ENCODE measurements at regions not wholly inside any gene's neighbourhood (a gene's known extent, or its start where the extent isn't known, plus 50 kb on each side); places are given as distances from the start of the nearest gene placed in this dataset.
"Not testable (repeated sequence)": the region's sequence is repeated elsewhere in the genome, so short reads cannot be mapped to it uniquely, and the experiment has no call there.

DNA sequence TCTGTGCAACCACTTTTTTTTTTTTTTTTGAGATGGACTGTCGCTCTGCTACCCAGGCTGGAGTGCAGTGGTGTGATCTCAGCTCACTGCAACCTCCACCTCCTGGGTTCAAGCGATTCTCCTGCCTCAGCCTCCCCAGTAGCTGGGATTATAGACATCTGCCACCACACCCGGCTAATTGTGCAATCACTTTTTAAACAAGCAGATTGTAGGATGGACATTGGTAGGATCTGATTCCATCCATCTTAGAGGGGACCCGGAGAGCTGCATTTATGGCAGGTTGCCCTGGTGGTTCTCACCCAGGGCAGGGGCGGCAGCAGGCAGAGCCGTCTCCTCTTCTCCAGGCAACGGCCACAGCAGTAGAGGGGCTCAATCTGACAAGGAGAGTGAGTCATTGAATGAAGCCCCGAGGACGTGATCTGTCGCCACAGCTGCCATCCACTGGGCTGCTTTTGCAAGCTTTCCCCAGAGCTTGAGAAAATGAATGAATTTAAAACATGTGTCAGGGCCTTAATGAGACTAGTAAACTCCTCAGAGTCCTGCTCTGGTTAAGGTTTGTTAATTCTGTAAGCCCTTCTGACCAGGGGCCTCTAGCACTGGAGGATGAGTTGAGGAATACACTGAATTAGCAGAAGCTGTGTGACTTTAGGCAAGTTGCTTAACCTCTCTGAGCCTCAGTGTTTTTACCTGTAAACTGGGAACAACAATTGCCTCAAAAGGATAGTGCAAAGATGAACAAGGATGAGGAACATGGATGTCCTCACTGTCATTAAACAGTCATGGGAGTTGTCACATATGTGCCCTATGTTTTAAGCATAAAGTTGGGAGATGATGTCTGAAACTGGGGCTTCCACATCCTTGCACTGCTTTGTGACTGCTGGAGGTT is 129.1 kb downstream of the ASB7 start:
- H3K9ac ChIP-seq (ENCODE audit: low read length) = peak overlapping the region; percentile 74
- peak; percentile 63 for DNase-seq (ENCODE audit: low read depth)
- no peaks in the 10 kb centered on the region for H3K36me3 ChIP-seq (ENCODE audit: control insufficient read depth, insufficient read depth, low read length, severe bottlenecking)
- peaks cover 31% of the 10 kb centered on the region for H3K4me1 ChIP-seq (ENCODE audit: control insufficient read depth, insufficient read depth, low read length)
- H3K4me3 ChIP-seq (ENCODE audit: low read length) = no peak overlapping the region
- no peaks in the 10 kb centered on the region for H3K9me3 ChIP-seq (ENCODE audit: control insufficient read depth, low read length)
- no peaks in the 10 kb centered on the region for H3K27me3 ChIP-seq (replicated peaks; ENCODE audit: control insufficient read depth, insufficient read depth, low read length)

DNA sequence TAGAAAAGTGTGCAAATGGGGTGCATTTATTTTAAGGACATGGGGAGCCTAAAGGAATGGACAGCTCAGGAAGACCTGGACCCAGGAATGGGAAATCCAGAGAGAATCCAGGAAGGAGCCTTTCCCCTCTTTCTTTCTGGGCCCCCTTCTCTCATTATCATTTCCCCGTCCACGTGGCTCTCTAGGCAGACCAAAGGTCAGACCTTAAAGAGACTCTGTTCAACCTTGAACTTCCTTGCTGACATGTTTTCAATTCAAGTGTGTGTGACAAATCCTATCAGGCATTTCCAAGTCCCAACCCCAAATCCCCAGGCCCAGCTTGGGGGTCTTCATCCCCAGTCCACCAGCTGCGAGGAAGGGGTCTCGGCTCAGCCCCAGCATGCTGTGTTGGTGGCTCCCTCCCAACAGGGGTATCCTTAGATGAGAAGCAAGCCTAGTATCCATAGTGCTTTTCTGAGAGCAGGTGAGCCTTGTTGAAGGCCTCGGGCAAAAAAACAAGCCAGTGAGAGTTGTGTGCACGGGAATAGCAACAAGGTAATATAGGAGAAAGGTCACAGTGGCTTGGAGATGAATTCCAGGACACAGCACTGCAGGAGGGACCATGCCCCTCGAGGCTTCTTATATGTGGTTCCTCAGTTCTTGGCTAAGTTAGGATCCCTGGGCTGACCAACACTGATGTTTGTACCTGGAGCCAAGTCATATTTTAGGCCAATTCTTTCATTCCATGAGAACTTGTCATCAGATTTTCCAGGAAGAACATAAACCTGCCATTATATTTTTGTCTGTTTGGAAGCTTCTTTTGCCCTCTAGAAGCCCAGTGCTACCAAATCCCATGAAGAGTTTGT is 130.0 kb downstream of the ASB7 start:
- peaks cover 27% of the 10 kb centered on the region for H3K4me1 ChIP-seq (ENCODE audit: control insufficient read depth, insufficient read depth, low read length)
- peak overlapping the region; percentile 74 for H3K9ac ChIP-seq (ENCODE audit: low read length)
- H3K27me3 ChIP-seq (replicated peaks; ENCODE audit: control insufficient read depth, insufficient read depth, low read length) = no peaks in the 10 kb centered on the region
- no peaks in the 10 kb centered on the region for H3K9me3 ChIP-seq (ENCODE audit: control insufficient read depth, low read length)
- no peak overlapping the region for H3K4me3 ChIP-seq (ENCODE audit: low read length)
- DNase-seq (ENCODE audit: low read depth) = peak; percentile 35
- H3K36me3 ChIP-seq (ENCODE audit: control insufficient read depth, insufficient read depth, low read length, severe bottlenecking) = no peaks in the 10 kb centered on the region

DNA sequence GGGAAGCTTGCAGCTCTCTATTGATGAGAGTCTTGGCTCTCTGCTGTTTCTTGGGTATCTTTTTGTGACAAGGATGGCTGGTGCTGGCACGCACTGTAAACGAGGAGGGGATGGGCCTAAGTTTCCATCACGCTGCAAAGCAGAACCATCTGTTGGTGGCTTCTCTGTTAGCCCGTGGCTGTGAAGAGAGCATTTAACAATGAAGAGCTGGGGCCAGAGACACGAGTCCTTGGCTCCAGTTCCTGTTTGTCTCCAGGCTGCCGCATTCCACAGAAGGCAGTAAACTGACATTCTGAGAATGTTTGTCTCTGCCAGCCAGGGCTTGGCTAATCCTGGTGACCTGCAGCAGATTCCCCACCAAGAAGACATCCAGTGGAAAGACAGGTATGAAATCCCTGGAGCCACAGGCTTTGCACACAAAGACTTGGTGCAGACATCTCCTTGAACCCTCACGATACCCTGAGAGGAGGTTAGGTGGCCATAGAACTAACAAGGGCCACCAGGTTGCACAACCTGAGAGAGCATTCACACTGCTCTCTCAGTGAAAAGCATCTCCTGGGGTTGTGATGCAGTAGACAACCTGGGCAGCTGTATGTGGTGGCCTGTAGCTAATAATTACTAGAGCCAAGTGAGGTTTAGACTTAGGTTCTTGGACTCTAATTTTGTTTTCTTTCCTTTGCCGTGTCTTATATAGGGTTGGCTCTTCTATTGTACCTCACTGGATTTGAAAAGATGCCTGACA is 130.9 kb downstream of the ASB7 start:
- Histone ChIP-seq H3K9ac (ENCODE audit: low read length) (peak overlapping the region; percentile 74), H3K36me3 (ENCODE audit: control insufficient read depth, insufficient read depth, low read length, severe bottlenecking) (no peaks in the 10 kb centered on the region), H3K4me3 (ENCODE audit: low read length) (peak overlapping the region; percentile 28), H3K4me1 (ENCODE audit: control insufficient read depth, insufficient read depth, low read length) (peaks cover 27% of the 10 kb centered on the region), H3K27me3 (replicated peaks; ENCODE audit: control insufficient read depth, insufficient read depth, low read length) (no peaks in the 10 kb centered on the region), H3K9me3 (ENCODE audit: control insufficient read depth, low read length) (no peaks in the 10 kb centered on the region)
- peak; percentile 86 for DNase-seq (ENCODE audit: low read depth)

DNA sequence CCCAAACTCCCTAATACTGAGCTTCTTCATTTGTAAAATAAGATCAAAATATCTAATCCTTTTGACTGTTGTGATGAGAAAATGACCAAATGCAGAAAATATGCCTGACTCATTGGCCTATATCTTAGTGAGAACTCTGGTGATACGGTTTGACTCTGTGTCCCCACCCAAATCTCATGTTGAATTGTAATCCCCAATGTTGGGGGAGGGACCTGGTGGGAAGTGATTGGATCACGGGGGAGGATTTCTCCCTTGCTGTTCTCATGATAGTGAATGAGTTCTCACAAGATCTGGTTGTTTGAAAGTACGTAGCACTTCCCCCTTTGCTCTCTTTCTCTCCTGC is 131.4 kb downstream of the ASB7 start:
- H3K4me1 ChIP-seq (ENCODE audit: control insufficient read depth, insufficient read depth, low read length) = peaks cover 27% of the 10 kb centered on the region
- not testable (repeated sequence) for H3K9me3 ChIP-seq (ENCODE audit: control insufficient read depth, low read length); H3K36me3 ChIP-seq (ENCODE audit: control insufficient read depth, insufficient read depth, low read length, severe bottlenecking); H3K27me3 ChIP-seq (replicated peaks; ENCODE audit: control insufficient read depth, insufficient read depth, low read length)
- peak; percentile 57 for DNase-seq (ENCODE audit: low read depth)
- peak overlapping the region; percentile 74 for H3K9ac ChIP-seq (ENCODE audit: low read length)
- H3K4me3 ChIP-seq (ENCODE audit: low read length) = peak overlapping the region; percentile 28

DNA sequence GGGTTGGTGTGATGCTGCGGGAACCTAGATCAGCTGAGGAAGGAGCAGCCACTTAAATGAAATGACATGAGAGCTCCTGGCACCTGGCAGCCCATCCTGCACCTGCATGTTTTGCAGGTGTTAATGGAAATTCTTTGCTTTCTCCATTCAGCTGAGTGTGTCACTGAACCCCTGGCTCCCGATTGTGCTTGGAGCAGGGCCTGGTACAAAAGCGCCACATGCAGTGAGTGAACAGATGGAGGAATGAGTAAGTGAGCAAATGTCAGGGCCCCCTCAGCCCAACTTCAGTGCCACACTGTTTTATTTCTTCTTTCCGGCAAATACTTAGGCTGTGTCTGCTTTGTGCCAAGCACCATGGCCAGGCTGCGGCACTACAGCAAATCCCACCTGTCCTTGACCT is 132.2 kb downstream of the ASB7 start:
- H3K4me1 ChIP-seq (ENCODE audit: control insufficient read depth, insufficient read depth, low read length) = peaks cover 27% of the 10 kb centered on the region
- H3K9ac ChIP-seq (ENCODE audit: low read length) = no peak overlapping the region
- H3K4me3 ChIP-seq (ENCODE audit: low read length) = peak overlapping the region; percentile 20
- no peaks in the 10 kb centered on the region for H3K36me3 ChIP-seq (ENCODE audit: control insufficient read depth, insufficient read depth, low read length, severe bottlenecking)
- DNase-seq (ENCODE audit: low read depth) = no peak
- H3K27me3 ChIP-seq (replicated peaks; ENCODE audit: control insufficient read depth, insufficient read depth, low read length) = no peaks in the 10 kb centered on the region
- H3K9me3 ChIP-seq (ENCODE audit: control insufficient read depth, low read length) = no peaks in the 10 kb centered on the region

DNA sequence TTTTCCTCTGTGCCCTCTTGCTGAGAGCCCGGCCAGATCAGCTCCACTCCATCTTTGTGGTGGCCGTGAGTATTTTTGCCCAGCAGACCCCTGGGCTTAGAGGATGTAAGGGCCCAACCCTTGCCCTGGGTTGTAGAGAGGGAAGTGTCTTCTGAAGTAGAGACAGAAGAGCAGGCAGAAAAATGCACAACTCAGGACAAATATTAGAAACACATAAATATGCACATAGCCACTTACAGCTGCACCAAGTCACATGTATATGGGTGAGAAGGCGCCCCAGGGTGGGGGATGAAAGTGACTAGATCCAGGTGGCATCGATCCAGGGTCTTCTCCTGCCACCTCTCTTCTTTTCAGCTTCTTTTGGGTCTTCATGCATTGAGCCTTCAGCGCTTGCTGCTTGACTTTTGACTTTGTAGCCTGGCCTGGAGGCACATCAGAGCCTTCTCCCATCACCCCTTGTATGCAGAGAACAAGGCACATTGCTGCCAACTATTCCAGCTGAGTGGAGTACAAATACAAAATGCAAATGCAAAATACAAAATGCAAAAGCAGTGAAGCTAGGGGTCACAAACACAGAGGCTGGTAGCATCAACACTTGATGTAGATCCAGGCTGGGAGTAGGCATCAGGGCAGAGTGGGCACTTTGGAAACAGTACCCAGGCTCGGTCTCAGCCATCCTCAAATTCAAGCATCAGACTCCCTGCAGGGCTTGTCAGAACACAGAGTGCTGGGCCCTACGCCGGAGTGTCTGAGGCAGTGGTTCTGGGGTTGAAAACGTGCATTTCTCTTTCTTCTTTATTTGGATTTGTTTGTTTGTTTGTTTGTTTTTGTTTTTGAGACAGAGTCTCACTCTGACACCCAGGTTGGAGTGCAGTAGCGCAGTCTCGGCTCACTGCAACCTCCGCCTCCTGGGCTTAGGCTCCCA is 133.0 kb downstream of the ASB7 start:
- no peak overlapping the region for H3K9ac ChIP-seq (ENCODE audit: low read length)
- H3K27me3 ChIP-seq (replicated peaks; ENCODE audit: control insufficient read depth, insufficient read depth, low read length) = no peaks in the 10 kb centered on the region
- peaks cover 27% of the 10 kb centered on the region for H3K4me1 ChIP-seq (ENCODE audit: control insufficient read depth, insufficient read depth, low read length)
- no peaks in the 10 kb centered on the region for H3K9me3 ChIP-seq (ENCODE audit: control insufficient read depth, low read length)
- H3K4me3 ChIP-seq (ENCODE audit: low read length) = no peak overlapping the region
- no peaks in the 10 kb centered on the region for H3K36me3 ChIP-seq (ENCODE audit: control insufficient read depth, insufficient read depth, low read length, severe bottlenecking)
- no peak for DNase-seq (ENCODE audit: low read depth)

DNA sequence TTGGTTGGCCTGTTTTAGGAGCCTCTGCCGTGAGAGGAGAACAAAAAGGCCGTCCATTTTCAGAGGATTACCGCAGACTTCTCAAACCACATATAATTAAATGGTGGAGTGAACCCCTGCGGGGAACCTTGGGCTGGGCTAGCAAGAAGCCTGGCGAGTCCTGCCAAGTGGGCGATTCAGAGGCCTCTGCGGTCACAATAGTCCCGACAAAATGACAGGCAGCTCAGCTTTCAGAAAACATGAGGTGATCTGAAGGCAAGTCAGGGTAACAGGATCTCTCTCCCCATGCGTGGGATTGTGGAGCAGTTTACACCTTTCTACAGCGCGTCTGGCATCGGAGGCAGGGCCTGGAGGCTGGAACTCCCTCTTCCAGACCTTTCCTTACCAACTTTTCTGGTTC is 134.8 kb downstream of the ASB7 start:
- no peak for DNase-seq (ENCODE audit: low read depth)
- H3K27me3 ChIP-seq (replicated peaks; ENCODE audit: control insufficient read depth, insufficient read depth, low read length) = no peaks in the 10 kb centered on the region
- H3K9me3 ChIP-seq (ENCODE audit: control insufficient read depth, low read length) = no peaks in the 10 kb centered on the region
- peaks cover 16% of the 10 kb centered on the region for H3K4me1 ChIP-seq (ENCODE audit: control insufficient read depth, insufficient read depth, low read length)
- H3K9ac ChIP-seq (ENCODE audit: low read length) = no peak overlapping the region
- H3K4me3 ChIP-seq (ENCODE audit: low read length) = no peak overlapping the region
- H3K36me3 ChIP-seq (ENCODE audit: control insufficient read depth, insufficient read depth, low read length, severe bottlenecking) = no peaks in the 10 kb centered on the region

DNA sequence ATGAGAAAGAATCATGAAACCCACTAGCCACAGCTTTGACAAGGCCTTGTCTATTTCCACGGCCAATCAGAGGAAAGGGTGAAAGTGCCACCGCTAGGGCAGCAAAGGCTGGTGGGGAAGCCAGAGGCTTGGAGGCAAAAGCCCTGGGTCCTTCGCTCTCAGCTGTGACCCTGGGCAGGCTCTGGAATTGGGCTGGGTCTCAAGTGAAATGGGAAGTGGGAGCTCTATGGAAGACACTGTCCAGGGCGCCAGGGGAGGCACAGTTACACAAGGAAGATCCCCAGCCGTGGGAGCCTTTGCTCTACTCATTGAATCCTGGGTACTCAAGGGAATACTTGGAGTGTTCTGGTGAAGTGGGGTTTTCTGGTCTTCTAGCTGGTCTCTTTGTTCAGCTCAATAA is 136.2 kb downstream of the ASB7 start:
- Histone ChIP-seq H3K9me3 (ENCODE audit: control insufficient read depth, low read length) (no peaks in the 10 kb centered on the region), H3K4me1 (ENCODE audit: control insufficient read depth, insufficient read depth, low read length) (peaks cover 2% of the 10 kb centered on the region), H3K27me3 (replicated peaks; ENCODE audit: control insufficient read depth, insufficient read depth, low read length) (no peaks in the 10 kb centered on the region), H3K4me3 (ENCODE audit: low read length) (no peak overlapping the region), H3K36me3 (ENCODE audit: control insufficient read depth, insufficient read depth, low read length, severe bottlenecking) (no peaks in the 10 kb centered on the region), H3K9ac (ENCODE audit: low read length) (no peak overlapping the region)
- DNase-seq (ENCODE audit: low read depth) = no peak

DNA sequence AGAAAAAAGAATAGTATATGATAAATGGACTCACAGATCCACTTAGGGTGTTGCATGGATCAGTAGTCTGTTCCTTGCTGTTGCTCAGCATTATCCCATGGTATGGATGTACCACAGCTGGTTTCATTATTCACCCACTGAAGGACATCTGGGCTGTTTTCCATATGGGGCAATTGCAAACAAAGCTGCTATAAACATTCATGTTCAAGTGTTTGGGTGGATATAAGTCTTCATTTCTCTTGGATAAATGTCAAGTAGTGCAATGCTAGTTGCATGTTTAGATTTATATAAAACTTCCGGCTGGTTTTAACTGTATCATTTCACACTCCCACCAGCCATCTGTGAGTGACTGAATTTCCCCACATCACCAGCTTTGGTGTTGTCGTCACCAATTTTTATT is 137.7 kb downstream of the ASB7 start:
- Histone ChIP-seq H3K36me3 (ENCODE audit: control insufficient read depth, insufficient read depth, low read length, severe bottlenecking) (no peaks in the 10 kb centered on the region), H3K27me3 (replicated peaks; ENCODE audit: control insufficient read depth, insufficient read depth, low read length) (no peaks in the 10 kb centered on the region), H3K9ac (ENCODE audit: low read length) (no peak overlapping the region), H3K4me1 (ENCODE audit: control insufficient read depth, insufficient read depth, low read length) (no peaks in the 10 kb centered on the region), H3K9me3 (ENCODE audit: control insufficient read depth, low read length) (no peaks in the 10 kb centered on the region), H3K4me3 (ENCODE audit: low read length) (no peak overlapping the region)
- DNase-seq (ENCODE audit: low read depth) = peak; percentile 73

DNA sequence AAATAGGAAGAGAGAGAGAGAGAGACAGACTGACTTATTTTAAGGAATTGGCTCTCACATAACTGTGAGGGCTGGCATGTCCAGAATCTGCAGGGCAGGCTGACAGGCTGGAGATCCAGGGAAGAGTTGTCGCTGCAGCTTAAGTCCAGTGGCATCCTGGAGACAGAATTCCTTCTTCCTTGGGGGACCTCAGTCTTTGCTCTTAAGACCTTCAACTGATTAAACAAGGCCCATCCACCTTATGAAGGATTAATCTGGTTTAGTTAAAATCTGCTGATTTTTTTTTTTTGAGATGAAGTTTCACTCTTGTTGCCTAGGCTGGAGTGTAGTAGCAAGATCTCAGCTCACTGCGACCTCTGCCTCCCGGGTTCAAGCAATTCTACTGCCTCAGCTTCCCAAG is 128.0 kb upstream of the ALDH1A3 start:
- no peak overlapping the region for H3K9ac ChIP-seq (ENCODE audit: low read length)
- H3K4me1 ChIP-seq (ENCODE audit: control insufficient read depth, insufficient read depth, low read length) = peaks cover 5% of the 10 kb centered on the region
- DNase-seq (ENCODE audit: low read depth) = no peak
- H3K4me3 ChIP-seq (ENCODE audit: low read length) = peak overlapping the region; percentile 29
- peaks cover 13% of the 10 kb centered on the region for H3K9me3 ChIP-seq (ENCODE audit: control insufficient read depth, low read length)
- no peaks in the 10 kb centered on the region for H3K27me3 ChIP-seq (replicated peaks; ENCODE audit: control insufficient read depth, insufficient read depth, low read length)
- no peaks in the 10 kb centered on the region for H3K36me3 ChIP-seq (ENCODE audit: control insufficient read depth, insufficient read depth, low read length, severe bottlenecking)
